Panc1 (cell line): ENCODE measurements at regions not wholly inside any gene's neighbourhood (a gene's known extent, or its start where the extent isn't known, plus 50 kb on each side); places are given as distances from the start of the nearest gene placed in this dataset.

ENCODE experiments used
- ATAC-seq: fragments of 200-7000 bp; cut with Tn5 transposase; 2 replicates; pipeline ENCODE4 v1.9.1; 2020; ENCODE audit warnings: mild to moderate bottlenecking, moderate library complexity
- BruUV-seq: library from RNA; stranded (reverse); fragments of 400-500 nt; replicated peaks from 2 replicates; lab custom pipeline; 2021; lab: Mats Ljungman, UMichigan
- CTCF ChIA-PET: fragments of 300-600 bp; sonication (Branson Sonifier 250); formaldehyde crosslinking; loops from one replicate; lab custom pipeline; 2022; ENCODE audit warnings: antibody characterized with exemption; lab: Charles Lee
- POLR2A ChIA-PET: fragments of 300-600 bp; sonication (Branson Sonifier 250); formaldehyde crosslinking; loops from one replicate; lab custom pipeline; 2022; ENCODE audit warnings: antibody characterized with exemption; lab: Charles Lee
- DNase-seq: peaks from one replicate; pipeline ENCODE4 v3.0.0-alpha.2; 2010; ENCODE audit warnings: low read depth, low spot score
- H3K27ac ChIP-seq: 2 replicates; pipeline ENCODE4 v1.5.1; 2011; ENCODE audit warnings: mild to moderate bottlenecking, low read length, inconsistent platforms
- H3K27me3 ChIP-seq: fragments of 200-500 bp; sonication (Bioruptor generic); 2 replicates; pipeline ENCODE4 v1.6.0; 2014; ENCODE audit warnings: low read length, inconsistent platforms; ENCODE audit not compliant: control insufficient read depth, insufficient read depth
- H3K36me3 ChIP-seq: fragments of 200-500 bp; sonication (Bioruptor generic); 2 replicates; pipeline ENCODE4 v1.5.1; 2014; ENCODE audit warnings: inconsistent platforms, mild to moderate bottlenecking, low read length, moderate library complexity; ENCODE audit not compliant: control insufficient read depth, insufficient read depth
- H3K4me1 ChIP-seq: 2 replicates; pipeline ENCODE4 v1.5.1; 2011; ENCODE audit warnings: inconsistent platforms, mild to moderate bottlenecking, low read length, moderate library complexity; ENCODE audit not compliant: control insufficient read depth, insufficient read depth
- H3K4me3 ChIP-seq, 2 experiments: 2 replicates each; pipeline ENCODE4 v1.5.1; 2011 to 2012; ENCODE audit warnings: low read depth in 2 of 2, low read length in 2 of 2, mild to moderate bottlenecking in 2 of 2, inconsistent platforms in 1 of 2, moderate library complexity in 1 of 2
- H3K9me3 ChIP-seq: fragments of 200-500 bp; sonication (Bioruptor generic); 2 replicates; pipeline ENCODE4 v1.5.1; 2014; ENCODE audit warnings: low read depth, mild to moderate bottlenecking, inconsistent platforms, low read length, moderate library complexity; ENCODE audit not compliant: control insufficient read depth, insufficient read depth
- POLR2AphosphoS5 ChIP-seq: IDR thresholded peaks from 2 replicates; pipeline ENCODE4 v1.6.1; 2012; ENCODE audit warnings: mild to moderate bottlenecking, low read depth, low read length, moderate library complexity
- SIN3A ChIP-seq: IDR thresholded peaks from 2 replicates; pipeline ENCODE4 v1.6.1; 2012; ENCODE audit warnings: low read depth, mild to moderate bottlenecking, low read length, moderate library complexity, borderline replicate concordance; ENCODE audit not compliant: insufficient read depth
- TCF7L2 ChIP-seq: IDR thresholded peaks from 2 replicates; pipeline ENCODE4 v1.6.1; 2011; ENCODE audit warnings: mild to moderate bottlenecking, low read depth, low read length, inconsistent platforms
- in situ Hi-C: cut with HindIII; loops from 2 replicates; pipeline ENCODE4 v1.10.0; 2016; ENCODE audit warnings: low sequenced_read_pairs, low pct_unique_long_range_greater_than_20kb
- intact Hi-C: fragments of 100-400 bp; cut with micrococcal nuclease; formaldehyde crosslinking; loops from one replicate; pipeline ENCODE4 v1.10.0; 2022; ENCODE audit not compliant: unreplicated experiment
- TF ChIP-seq, protein P1 (sequence below), 2 experiments: IDR thresholded peaks; 2 replicates each; pipeline ENCODE4 v1.6.1; 2011 to 2012; ENCODE audit warnings: low read depth in 2 of 2, control low read depth in 1 of 2, low read length in 1 of 2, mild to moderate bottlenecking in 1 of 2, moderate library complexity in 1 of 2; ENCODE audit not compliant: insufficient read depth in 1 of 2
- TF ChIP-seq, protein P2 (sequence below): fragments of 450-650 bp; IDR thresholded peaks from 2 replicates; pipeline ENCODE4 v1.5.1; 2017; ENCODE audit warnings: mild to moderate bottlenecking

DNA sequence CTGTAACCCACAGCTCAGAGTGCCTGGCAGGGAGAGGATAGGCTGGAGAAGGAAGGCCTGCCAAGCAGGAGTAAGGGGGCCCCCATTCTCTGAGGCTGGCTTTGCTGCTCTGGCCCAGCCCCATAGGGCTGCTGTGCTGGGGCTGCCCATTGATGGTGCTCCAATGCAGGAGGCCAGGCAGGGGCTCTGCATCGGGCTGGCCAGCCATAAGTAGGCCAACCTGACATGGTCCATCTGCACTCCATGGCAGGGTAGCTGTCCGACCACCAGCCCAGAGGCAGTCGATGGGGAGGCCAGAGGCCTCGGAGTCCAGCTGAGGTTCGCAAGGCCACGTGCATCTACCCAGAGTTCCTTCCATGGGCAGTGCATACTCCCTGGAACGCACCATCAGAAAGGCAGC, 75.0 kb upstream of the PITX1 start:
- Histone ChIP-seq H3K27me3 (no peaks in the 10 kb centered on the region), H3K27ac (no peak overlapping the region), H3K9me3 (no peaks in the 10 kb centered on the region), H3K4me3 (no peak overlapping the region), H3K36me3 (no peaks in the 10 kb centered on the region), H3K4me1 (no peaks in the 10 kb centered on the region)
- ChIA-PET POLR2A (no interaction called here), CTCF (no interaction called here)
- TF ChIP-seq SIN3A (no peak), POLR2AphosphoS5 (no peak), TCF7L2 (no peak)
- TF ChIP-seq, protein P1, sequence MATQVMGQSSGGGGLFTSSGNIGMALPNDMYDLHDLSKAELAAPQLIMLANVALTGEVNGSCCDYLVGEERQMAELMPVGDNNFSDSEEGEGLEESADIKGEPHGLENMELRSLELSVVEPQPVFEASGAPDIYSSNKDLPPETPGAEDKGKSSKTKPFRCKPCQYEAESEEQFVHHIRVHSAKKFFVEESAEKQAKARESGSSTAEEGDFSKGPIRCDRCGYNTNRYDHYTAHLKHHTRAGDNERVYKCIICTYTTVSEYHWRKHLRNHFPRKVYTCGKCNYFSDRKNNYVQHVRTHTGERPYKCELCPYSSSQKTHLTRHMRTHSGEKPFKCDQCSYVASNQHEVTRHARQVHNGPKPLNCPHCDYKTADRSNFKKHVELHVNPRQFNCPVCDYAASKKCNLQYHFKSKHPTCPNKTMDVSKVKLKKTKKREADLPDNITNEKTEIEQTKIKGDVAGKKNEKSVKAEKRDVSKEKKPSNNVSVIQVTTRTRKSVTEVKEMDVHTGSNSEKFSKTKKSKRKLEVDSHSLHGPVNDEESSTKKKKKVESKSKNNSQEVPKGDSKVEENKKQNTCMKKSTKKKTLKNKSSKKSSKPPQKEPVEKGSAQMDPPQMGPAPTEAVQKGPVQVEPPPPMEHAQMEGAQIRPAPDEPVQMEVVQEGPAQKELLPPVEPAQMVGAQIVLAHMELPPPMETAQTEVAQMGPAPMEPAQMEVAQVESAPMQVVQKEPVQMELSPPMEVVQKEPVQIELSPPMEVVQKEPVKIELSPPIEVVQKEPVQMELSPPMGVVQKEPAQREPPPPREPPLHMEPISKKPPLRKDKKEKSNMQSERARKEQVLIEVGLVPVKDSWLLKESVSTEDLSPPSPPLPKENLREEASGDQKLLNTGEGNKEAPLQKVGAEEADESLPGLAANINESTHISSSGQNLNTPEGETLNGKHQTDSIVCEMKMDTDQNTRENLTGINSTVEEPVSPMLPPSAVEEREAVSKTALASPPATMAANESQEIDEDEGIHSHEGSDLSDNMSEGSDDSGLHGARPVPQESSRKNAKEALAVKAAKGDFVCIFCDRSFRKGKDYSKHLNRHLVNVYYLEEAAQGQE (IDR thresholded peaks at IDR 0.05; ENCODE audit: insufficient read depth in 1 of 2, low read depth in 2 of 2, low read length in 1 of 2): no peak
- TF ChIP-seq, protein P2, sequence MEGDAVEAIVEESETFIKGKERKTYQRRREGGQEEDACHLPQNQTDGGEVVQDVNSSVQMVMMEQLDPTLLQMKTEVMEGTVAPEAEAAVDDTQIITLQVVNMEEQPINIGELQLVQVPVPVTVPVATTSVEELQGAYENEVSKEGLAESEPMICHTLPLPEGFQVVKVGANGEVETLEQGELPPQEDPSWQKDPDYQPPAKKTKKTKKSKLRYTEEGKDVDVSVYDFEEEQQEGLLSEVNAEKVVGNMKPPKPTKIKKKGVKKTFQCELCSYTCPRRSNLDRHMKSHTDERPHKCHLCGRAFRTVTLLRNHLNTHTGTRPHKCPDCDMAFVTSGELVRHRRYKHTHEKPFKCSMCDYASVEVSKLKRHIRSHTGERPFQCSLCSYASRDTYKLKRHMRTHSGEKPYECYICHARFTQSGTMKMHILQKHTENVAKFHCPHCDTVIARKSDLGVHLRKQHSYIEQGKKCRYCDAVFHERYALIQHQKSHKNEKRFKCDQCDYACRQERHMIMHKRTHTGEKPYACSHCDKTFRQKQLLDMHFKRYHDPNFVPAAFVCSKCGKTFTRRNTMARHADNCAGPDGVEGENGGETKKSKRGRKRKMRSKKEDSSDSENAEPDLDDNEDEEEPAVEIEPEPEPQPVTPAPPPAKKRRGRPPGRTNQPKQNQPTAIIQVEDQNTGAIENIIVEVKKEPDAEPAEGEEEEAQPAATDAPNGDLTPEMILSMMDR: no peak
- ATAC-seq: no peak
- DNase-seq: no peak
- intact Hi-C loops (no loop called here), in situ Hi-C loops (no loop called here)
- no TSS peak for BruUV-seq

GRCh38 chr5:135108569-135108968, 74.5 kb upstream of the PITX1 start:
- BruUV-seq: no TSS peak
- Histone ChIP-seq H3K4me1 (no peaks in the 10 kb centered on the region), H3K9me3 (no peaks in the 10 kb centered on the region), H3K4me3 (no peak overlapping the region), H3K36me3 (no peaks in the 10 kb centered on the region), H3K27ac (no peak overlapping the region), H3K27me3 (no peaks in the 10 kb centered on the region)
- POLR2A ChIA-PET: no interaction called here
- CTCF ChIA-PET: no interaction called here
- ATAC-seq (no peak), DNase-seq (no peak)
- TF ChIP-seq TCF7L2: no peak
- no peak for TF ChIP-seq SIN3A
- TF ChIP-seq, protein P1 (IDR thresholded peaks at IDR 0.05; ENCODE audit: insufficient read depth in 1 of 2, low read depth in 2 of 2, low read length in 1 of 2): no peak
- no peak for TF ChIP-seq POLR2AphosphoS5
- TF ChIP-seq, protein P2: no peak
- intact Hi-C loops: no loop called here
- in situ Hi-C loops: no loop called here
